Neural cell (in vitro differentiated cells): ENCODE measurements at regions not wholly inside any gene's neighbourhood (a gene's known extent, or its start where the extent isn't known, plus 50 kb on each side); places are given as distances from the start of the nearest gene placed in this dataset.

Source experiments
- EP300 ChIP-seq: fragments of 450-650 bp; conservative IDR thresholded peaks from 2 replicates; pipeline ENCODE4 v1.6.1; 2014; ENCODE audit warnings: antibody characterized with exemption, mild to moderate bottlenecking, moderate library complexity; ENCODE audit not compliant: poor library complexity, severe bottlenecking
- EZH2 ChIP-seq: fragments of 200-600, 300-800 bp; shearing (Covaris generic), sonication (generic); IDR thresholded peaks from 2 replicates; pipeline ENCODE4 v1.6.1; 2014; ENCODE audit warnings: antibody characterized with exemption, low read length, borderline replicate concordance, mild to moderate bottlenecking; ENCODE audit not compliant: insufficient read depth, poor library complexity, severe bottlenecking
- MXI1 ChIP-seq: fragments of 450-650 bp; conservative IDR thresholded peaks from 2 replicates; pipeline ENCODE4 v1.6.1; 2014; ENCODE audit warnings: antibody characterized with exemption, mild to moderate bottlenecking; ENCODE audit not compliant: poor library complexity, severe bottlenecking
- TF ChIP-seq, protein P1 (sequence below): fragments of 450-650 bp; IDR thresholded peaks from 2 replicates; pipeline ENCODE4 v1.5.1; 2014; ENCODE audit warnings: antibody characterized with exemption, mild to moderate bottlenecking, moderate library complexity; ENCODE audit not compliant: poor library complexity, severe bottlenecking
- TF ChIP-seq, protein P2 (sequence below): IDR thresholded peaks from 2 replicates; pipeline ENCODE4 v1.6.1; 2012; ENCODE audit warnings: borderline replicate concordance

DNA sequence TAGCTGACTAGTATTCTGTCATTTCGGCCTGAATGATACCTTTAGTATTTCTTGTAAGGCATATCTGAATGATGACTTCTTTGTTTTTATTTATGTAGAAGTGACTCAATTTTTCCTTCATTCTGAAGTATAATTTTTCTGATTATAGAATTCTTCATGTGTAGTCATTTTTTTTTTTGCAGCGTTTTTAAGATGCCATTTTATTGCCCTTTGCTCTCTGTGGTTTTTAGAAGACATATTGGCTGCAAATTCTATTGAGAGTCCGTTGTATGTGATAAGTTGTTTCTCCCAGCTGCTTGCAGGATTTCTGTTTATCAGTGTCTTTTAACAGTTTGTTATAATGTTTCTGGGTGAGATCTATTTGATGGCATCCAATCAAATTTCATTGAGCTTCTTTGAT is 1224.8 kb downstream of the JRKL start:
- TF ChIP-seq MXI1, result no peak
- TF ChIP-seq, protein P1, sequence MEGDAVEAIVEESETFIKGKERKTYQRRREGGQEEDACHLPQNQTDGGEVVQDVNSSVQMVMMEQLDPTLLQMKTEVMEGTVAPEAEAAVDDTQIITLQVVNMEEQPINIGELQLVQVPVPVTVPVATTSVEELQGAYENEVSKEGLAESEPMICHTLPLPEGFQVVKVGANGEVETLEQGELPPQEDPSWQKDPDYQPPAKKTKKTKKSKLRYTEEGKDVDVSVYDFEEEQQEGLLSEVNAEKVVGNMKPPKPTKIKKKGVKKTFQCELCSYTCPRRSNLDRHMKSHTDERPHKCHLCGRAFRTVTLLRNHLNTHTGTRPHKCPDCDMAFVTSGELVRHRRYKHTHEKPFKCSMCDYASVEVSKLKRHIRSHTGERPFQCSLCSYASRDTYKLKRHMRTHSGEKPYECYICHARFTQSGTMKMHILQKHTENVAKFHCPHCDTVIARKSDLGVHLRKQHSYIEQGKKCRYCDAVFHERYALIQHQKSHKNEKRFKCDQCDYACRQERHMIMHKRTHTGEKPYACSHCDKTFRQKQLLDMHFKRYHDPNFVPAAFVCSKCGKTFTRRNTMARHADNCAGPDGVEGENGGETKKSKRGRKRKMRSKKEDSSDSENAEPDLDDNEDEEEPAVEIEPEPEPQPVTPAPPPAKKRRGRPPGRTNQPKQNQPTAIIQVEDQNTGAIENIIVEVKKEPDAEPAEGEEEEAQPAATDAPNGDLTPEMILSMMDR, result no peak
- no peak for TF ChIP-seq EP300
- TF ChIP-seq EZH2, result no peak
- TF ChIP-seq, protein P2, sequence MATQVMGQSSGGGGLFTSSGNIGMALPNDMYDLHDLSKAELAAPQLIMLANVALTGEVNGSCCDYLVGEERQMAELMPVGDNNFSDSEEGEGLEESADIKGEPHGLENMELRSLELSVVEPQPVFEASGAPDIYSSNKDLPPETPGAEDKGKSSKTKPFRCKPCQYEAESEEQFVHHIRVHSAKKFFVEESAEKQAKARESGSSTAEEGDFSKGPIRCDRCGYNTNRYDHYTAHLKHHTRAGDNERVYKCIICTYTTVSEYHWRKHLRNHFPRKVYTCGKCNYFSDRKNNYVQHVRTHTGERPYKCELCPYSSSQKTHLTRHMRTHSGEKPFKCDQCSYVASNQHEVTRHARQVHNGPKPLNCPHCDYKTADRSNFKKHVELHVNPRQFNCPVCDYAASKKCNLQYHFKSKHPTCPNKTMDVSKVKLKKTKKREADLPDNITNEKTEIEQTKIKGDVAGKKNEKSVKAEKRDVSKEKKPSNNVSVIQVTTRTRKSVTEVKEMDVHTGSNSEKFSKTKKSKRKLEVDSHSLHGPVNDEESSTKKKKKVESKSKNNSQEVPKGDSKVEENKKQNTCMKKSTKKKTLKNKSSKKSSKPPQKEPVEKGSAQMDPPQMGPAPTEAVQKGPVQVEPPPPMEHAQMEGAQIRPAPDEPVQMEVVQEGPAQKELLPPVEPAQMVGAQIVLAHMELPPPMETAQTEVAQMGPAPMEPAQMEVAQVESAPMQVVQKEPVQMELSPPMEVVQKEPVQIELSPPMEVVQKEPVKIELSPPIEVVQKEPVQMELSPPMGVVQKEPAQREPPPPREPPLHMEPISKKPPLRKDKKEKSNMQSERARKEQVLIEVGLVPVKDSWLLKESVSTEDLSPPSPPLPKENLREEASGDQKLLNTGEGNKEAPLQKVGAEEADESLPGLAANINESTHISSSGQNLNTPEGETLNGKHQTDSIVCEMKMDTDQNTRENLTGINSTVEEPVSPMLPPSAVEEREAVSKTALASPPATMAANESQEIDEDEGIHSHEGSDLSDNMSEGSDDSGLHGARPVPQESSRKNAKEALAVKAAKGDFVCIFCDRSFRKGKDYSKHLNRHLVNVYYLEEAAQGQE, result no peak
